ENCODE measurements at regions not wholly inside any gene's neighbourhood (a gene's known extent, or its start where the extent isn't known, plus 50 kb on each side); places are given as distances from the start of the nearest gene placed in this dataset.

DNA sequence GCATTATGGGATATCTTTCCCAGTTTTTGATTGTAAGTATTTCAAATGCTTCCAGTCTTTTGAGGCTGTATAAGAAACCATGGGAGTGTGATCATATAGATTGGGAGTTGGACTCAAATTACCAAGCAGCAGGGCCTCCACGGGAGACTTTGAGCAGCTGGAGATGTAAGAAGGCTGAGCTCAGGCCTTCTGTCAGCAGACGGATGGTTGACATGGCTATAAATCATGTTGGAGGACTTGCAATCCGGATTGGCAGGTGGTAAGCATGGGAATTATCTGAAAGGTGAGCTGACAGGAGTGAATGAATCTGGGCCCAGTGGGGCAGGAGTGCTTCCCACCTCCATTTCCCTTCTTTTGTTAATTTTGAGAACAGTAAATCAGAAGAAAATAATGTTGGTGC lies 83.2 kb upstream of the PPM1J start:
- TF ChIP-seq L3MBTL2 (conservative IDR thresholded peaks at IDR 0.05): no peak
- no peak for TF ChIP-seq SP1 (IDR thresholded peaks at IDR 0.05)

Measured in HEK293T (cell line).